ENCODE measurements at regions not wholly inside any gene's neighbourhood (a gene's known extent, or its start where the extent isn't known, plus 50 kb on each side); places are given as distances from the start of the nearest gene placed in this dataset.

DNA sequence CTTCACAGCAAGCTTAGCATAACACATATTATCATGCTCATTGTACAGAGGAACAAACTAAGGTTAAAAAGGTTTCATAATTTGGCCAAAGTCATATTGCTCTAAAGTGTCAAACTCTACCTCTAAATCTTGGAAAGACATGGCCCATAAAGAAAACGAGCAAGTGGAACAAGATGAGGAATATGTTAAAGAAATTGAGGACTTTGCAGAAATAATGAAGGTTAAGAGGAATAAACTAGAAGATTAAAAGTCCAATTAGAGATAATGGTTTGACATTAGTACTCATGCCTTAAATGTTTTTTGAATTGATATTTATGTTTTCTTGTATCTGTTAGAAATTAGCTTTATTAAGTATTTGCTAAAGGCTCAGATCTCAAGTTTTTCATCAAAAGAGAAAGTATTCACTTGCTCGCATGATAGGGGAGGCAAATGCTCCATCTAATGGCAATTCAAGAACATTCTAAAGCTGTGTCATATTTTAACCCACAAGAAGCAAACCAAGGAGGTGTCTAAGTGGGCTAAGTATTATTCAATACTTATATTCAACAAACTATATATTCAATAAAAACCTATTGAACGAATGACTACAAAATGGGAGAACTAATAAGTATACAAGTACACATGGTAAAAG lies 192.9 kb upstream of the SPTLC3 start:
- no peak overlapping the region for H3K27ac ChIP-seq
- TF ChIP-seq, protein P1, sequence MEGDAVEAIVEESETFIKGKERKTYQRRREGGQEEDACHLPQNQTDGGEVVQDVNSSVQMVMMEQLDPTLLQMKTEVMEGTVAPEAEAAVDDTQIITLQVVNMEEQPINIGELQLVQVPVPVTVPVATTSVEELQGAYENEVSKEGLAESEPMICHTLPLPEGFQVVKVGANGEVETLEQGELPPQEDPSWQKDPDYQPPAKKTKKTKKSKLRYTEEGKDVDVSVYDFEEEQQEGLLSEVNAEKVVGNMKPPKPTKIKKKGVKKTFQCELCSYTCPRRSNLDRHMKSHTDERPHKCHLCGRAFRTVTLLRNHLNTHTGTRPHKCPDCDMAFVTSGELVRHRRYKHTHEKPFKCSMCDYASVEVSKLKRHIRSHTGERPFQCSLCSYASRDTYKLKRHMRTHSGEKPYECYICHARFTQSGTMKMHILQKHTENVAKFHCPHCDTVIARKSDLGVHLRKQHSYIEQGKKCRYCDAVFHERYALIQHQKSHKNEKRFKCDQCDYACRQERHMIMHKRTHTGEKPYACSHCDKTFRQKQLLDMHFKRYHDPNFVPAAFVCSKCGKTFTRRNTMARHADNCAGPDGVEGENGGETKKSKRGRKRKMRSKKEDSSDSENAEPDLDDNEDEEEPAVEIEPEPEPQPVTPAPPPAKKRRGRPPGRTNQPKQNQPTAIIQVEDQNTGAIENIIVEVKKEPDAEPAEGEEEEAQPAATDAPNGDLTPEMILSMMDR (conservative IDR thresholded peaks at IDR 0.05; ENCODE audit: low read depth), result no peak
- CTCF ChIA-PET, result no interaction called here
- DNase-seq (ENCODE audit: low spot score), result no peak
- POLR2A ChIA-PET (ENCODE audit: low non-redundant PET), result no interaction called here

DNA sequence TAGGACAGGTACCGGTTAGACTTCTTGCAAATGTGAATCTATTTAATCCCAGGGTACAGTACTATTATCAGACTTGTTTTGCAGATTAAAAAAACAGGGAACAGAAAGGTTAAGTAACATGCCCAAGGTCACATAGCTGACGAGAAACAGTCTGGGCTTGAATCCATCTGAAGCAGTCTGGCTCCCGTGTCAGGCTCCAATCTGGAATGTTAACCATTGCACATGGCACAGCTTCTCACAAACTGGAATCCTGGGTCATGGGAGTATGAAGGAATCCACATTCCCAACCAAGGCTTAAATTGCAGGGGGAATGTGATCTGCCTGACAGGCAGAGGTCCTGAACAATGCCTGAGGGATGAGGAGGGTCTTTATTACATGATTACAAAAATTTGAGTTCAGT lies 187.5 kb upstream of the SPTLC3 start:
- ChIA-PET POLR2A (ENCODE audit: low non-redundant PET) (no interaction called here), CTCF (no interaction called here)
- H3K27ac ChIP-seq, result no peak overlapping the region
- DNase-seq (ENCODE audit: low spot score), result no peak
- TF ChIP-seq, protein P1 (conservative IDR thresholded peaks at IDR 0.05; ENCODE audit: low read depth), result no peak

DNA sequence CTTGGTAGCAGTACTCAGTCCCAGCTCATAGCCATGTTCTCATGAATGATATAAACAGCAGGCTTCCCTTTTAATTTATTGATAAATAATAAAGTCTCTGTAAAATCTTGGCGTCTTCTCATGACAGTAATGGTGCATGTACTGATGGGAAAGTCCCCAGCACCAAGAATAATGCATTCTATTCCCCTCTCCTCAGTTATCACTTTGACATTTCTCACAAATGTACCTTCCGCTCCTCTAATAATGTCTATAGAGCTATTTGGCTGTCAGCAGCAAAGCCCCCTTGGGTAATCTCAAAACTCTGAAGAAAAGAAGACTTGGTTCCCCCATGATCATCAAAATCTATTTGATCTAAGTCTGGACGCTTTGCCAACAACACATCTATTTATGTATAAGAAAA lies 185.0 kb upstream of the SPTLC3 start:
- ChIA-PET CTCF (no interaction called here), POLR2A (ENCODE audit: low non-redundant PET) (no interaction called here)
- DNase-seq (ENCODE audit: low spot score), result no peak
- no peak overlapping the region for H3K27ac ChIP-seq
- TF ChIP-seq, protein P1 (conservative IDR thresholded peaks at IDR 0.05; ENCODE audit: low read depth), result no peak

DNA sequence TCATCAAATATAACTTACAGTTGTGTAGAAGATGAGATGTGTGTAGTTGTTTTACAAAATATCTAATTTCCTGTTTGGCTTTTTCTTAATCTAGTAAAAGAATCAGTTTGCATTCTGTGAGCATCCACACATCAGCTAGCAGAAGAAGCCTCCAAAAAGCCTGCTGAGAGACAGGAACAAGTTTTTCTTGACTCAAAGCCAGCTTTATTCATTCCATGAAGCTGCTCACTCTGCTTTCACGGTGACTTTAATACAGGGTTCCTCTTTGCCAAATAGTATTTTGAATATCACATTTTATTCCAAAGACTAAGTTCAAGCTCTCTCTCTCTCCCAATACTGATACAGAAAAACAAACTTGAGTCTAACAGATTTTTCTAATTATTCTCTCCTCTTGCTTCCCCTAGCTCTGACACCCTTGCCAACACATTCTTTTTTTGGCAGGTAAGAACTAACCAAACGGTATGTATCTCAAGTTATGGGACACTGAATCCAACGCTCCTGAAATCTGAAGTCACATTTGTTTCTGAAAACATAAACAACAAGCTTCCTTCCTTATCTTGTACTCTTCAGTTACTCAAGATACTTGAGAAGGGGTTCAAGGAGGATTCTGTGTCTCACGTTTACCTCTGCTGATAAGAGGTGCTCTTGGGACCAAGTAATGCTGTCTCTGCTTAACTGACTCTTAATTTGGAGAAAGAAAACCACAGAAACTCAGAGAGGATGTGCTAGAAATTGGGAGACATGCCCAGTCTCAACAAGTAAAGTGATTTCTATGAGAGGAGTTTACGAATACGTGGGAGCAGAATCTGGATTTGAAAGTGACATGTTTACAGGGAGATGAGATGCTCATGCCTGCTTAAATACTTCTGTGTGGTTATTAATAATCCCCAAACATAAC lies 184.2 kb upstream of the SPTLC3 start:
- H3K27ac ChIP-seq, result no peak overlapping the region
- CTCF ChIA-PET, result no interaction called here
- TF ChIP-seq, protein P1 (conservative IDR thresholded peaks at IDR 0.05; ENCODE audit: low read depth), result no peak
- POLR2A ChIA-PET (ENCODE audit: low non-redundant PET), result no interaction called here
- DNase-seq (ENCODE audit: low spot score), result no peak

DNA sequence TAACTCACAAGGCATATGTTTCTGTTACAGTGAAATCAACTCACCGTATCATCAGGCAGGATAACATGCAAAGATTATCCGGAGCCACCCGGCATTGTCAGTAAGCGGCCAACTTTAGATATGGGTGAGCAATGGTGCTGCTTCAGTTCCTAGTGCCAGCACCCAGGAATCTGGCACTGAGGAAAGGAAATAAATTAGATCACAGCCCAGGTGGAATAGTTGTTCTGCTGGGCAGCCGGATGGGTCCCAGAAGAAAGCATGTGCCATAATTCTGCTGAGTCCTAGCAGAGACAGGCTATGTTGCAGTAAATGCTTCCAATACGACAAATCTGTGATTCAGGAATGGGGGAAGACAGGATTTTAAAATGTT lies 183.6 kb upstream of the SPTLC3 start:
- CTCF ChIA-PET, result no interaction called here
- POLR2A ChIA-PET (ENCODE audit: low non-redundant PET), result no interaction called here
- H3K27ac ChIP-seq, result no peak overlapping the region
- DNase-seq (ENCODE audit: low spot score), result no peak
- TF ChIP-seq, protein P1 (conservative IDR thresholded peaks at IDR 0.05; ENCODE audit: low read depth), result no peak

DNA sequence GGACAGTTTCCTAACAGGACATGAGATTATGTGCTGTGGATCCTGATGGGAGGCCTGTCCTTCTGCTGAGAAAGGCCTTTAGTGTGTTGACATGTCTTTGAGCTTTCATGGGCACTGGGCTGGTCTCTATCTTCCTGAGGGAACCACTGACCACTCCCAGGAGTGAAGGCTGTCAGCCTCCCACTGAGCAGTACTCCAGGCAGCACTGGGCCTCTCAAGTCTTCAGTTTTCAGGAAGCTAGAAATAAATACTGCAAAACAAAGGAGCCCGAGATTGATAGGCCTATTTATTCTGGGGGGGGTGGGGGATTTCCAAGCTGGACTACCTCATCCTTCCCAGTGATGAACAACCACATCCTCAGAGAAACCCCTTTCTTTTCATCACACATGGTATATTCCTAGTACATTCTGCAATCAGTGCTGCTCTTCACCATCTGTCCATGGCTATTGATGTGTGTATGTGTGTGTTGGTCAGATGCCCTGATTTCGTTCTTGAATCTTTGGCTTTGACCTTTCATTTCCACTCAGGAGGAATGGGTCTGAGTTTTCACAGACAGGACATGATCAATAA lies 180.9 kb upstream of the SPTLC3 start:
- TF ChIP-seq, protein P1 (conservative IDR thresholded peaks at IDR 0.05; ENCODE audit: low read depth), result no peak
- DNase-seq (ENCODE audit: low spot score), result no peak
- ChIA-PET POLR2A (ENCODE audit: low non-redundant PET) (no interaction called here), CTCF (interaction anchor here (0.7 kb wide), 1 partner anchor 28 kb away, joined by 5 read pairs; no protein-coding TSS in a partner anchor)
- H3K27ac ChIP-seq, result no peak overlapping the region
